Panc1 (cell line): ENCODE measurements at regions not wholly inside any gene's neighbourhood (a gene's known extent, or its start where the extent isn't known, plus 50 kb on each side); places are given as distances from the start of the nearest gene placed in this dataset.

ENCODE experiments used
- ATAC-seq: fragments of 200-7000 bp; cut with Tn5 transposase; 2 replicates; pipeline ENCODE4 v1.9.1; 2020; ENCODE audit warnings: mild to moderate bottlenecking, moderate library complexity
- BruUV-seq: library from RNA; stranded (reverse); fragments of 400-500 nt; replicated peaks from 2 replicates; lab custom pipeline; 2021; lab: Mats Ljungman, UMichigan
- CTCF ChIA-PET: fragments of 300-600 bp; sonication (Branson Sonifier 250); formaldehyde crosslinking; loops from one replicate; lab custom pipeline; 2022; ENCODE audit warnings: antibody characterized with exemption; lab: Charles Lee
- POLR2A ChIA-PET: fragments of 300-600 bp; sonication (Branson Sonifier 250); formaldehyde crosslinking; loops from one replicate; lab custom pipeline; 2022; ENCODE audit warnings: antibody characterized with exemption; lab: Charles Lee
- DNase-seq: peaks from one replicate; pipeline ENCODE4 v3.0.0-alpha.2; 2010; ENCODE audit warnings: low read depth, low spot score
- H3K27ac ChIP-seq: 2 replicates; pipeline ENCODE4 v1.5.1; 2011; ENCODE audit warnings: mild to moderate bottlenecking, low read length, inconsistent platforms
- H3K27me3 ChIP-seq: fragments of 200-500 bp; sonication (Bioruptor generic); 2 replicates; pipeline ENCODE4 v1.6.0; 2014; ENCODE audit warnings: low read length, inconsistent platforms; ENCODE audit not compliant: control insufficient read depth, insufficient read depth
- H3K36me3 ChIP-seq: fragments of 200-500 bp; sonication (Bioruptor generic); 2 replicates; pipeline ENCODE4 v1.5.1; 2014; ENCODE audit warnings: inconsistent platforms, mild to moderate bottlenecking, low read length, moderate library complexity; ENCODE audit not compliant: control insufficient read depth, insufficient read depth
- H3K4me1 ChIP-seq: 2 replicates; pipeline ENCODE4 v1.5.1; 2011; ENCODE audit warnings: inconsistent platforms, mild to moderate bottlenecking, low read length, moderate library complexity; ENCODE audit not compliant: control insufficient read depth, insufficient read depth
- H3K4me3 ChIP-seq, 2 experiments: 2 replicates each; pipeline ENCODE4 v1.5.1; 2011 to 2012; ENCODE audit warnings: low read depth in 2 of 2, low read length in 2 of 2, mild to moderate bottlenecking in 2 of 2, inconsistent platforms in 1 of 2, moderate library complexity in 1 of 2
- H3K9me3 ChIP-seq: fragments of 200-500 bp; sonication (Bioruptor generic); 2 replicates; pipeline ENCODE4 v1.5.1; 2014; ENCODE audit warnings: low read depth, mild to moderate bottlenecking, inconsistent platforms, low read length, moderate library complexity; ENCODE audit not compliant: control insufficient read depth, insufficient read depth
- CTCF ChIP-seq: fragments of 450-650 bp; IDR thresholded peaks from 2 replicates; pipeline ENCODE4 v1.5.1; 2017; ENCODE audit warnings: mild to moderate bottlenecking
- POLR2AphosphoS5 ChIP-seq: IDR thresholded peaks from 2 replicates; pipeline ENCODE4 v1.6.1; 2012; ENCODE audit warnings: mild to moderate bottlenecking, low read depth, low read length, moderate library complexity
- REST ChIP-seq, 2 experiments: IDR thresholded peaks; 2 replicates each; pipeline ENCODE4 v1.6.1; 2011 to 2012; ENCODE audit warnings: low read depth in 2 of 2, control low read depth in 1 of 2, low read length in 1 of 2, mild to moderate bottlenecking in 1 of 2, moderate library complexity in 1 of 2; ENCODE audit not compliant: insufficient read depth in 1 of 2
- SIN3A ChIP-seq: IDR thresholded peaks from 2 replicates; pipeline ENCODE4 v1.6.1; 2012; ENCODE audit warnings: low read depth, mild to moderate bottlenecking, low read length, moderate library complexity, borderline replicate concordance; ENCODE audit not compliant: insufficient read depth
- TCF7L2 ChIP-seq: IDR thresholded peaks from 2 replicates; pipeline ENCODE4 v1.6.1; 2011; ENCODE audit warnings: mild to moderate bottlenecking, low read depth, low read length, inconsistent platforms
- in situ Hi-C: cut with HindIII; loops from 2 replicates; pipeline ENCODE4 v1.10.0; 2016; ENCODE audit warnings: low sequenced_read_pairs, low pct_unique_long_range_greater_than_20kb
- intact Hi-C: fragments of 100-400 bp; cut with micrococcal nuclease; formaldehyde crosslinking; loops from one replicate; pipeline ENCODE4 v1.10.0; 2022; ENCODE audit not compliant: unreplicated experiment

GRCh38 chr1:42034426-42034825 is 115.7 kb upstream of the HIVEP3 start:
- intact Hi-C loops (no loop called here), in situ Hi-C loops (no loop called here)
- DNase-seq (no peak), ATAC-seq (no peak)
- H3K27me3 ChIP-seq = peaks cover 8% of the 10 kb centered on the region
- BruUV-seq = no TSS peak
- peak overlapping the region; percentile 78 to 84 for H3K4me3 ChIP-seq
- ChIA-PET POLR2A (no interaction called here), CTCF (no interaction called here)
- TF ChIP-seq CTCF = no peak
- TF ChIP-seq SIN3A = no peak
- TF ChIP-seq REST (IDR thresholded peaks at IDR 0.05; ENCODE audit: insufficient read depth in 1 of 2, low read depth in 2 of 2, low read length in 1 of 2) = no peak
- TF ChIP-seq TCF7L2 = no peak
- TF ChIP-seq POLR2AphosphoS5 = no peak
- H3K9me3 ChIP-seq = no peaks in the 10 kb centered on the region
- H3K4me1 ChIP-seq = peaks cover 10% of the 10 kb centered on the region
- H3K27ac ChIP-seq = peak overlapping the region; percentile 76
- H3K36me3 ChIP-seq = no peaks in the 10 kb centered on the region

GRCh38 chr1:42033629-42034028 is 114.9 kb upstream of the HIVEP3 start:
- BruUV-seq = TSS peak; percentile 68
- TF ChIP-seq POLR2AphosphoS5 (no peak), TCF7L2 (no peak), REST (IDR thresholded peaks at IDR 0.05; ENCODE audit: insufficient read depth in 1 of 2, low read depth in 2 of 2, low read length in 1 of 2) (no peak), CTCF (no peak), SIN3A (no peak)
- Histone ChIP-seq H3K36me3 (no peaks in the 10 kb centered on the region), H3K27me3 (peaks cover 8% of the 10 kb centered on the region), H3K9me3 (no peaks in the 10 kb centered on the region), H3K4me1 (peaks cover 10% of the 10 kb centered on the region), H3K27ac (no peak overlapping the region), H3K4me3 (no peak overlapping the region)
- in situ Hi-C loops (no loop called here), intact Hi-C loops (no loop called here)
- DNase-seq = no peak
- ChIA-PET CTCF (no interaction called here), POLR2A (no interaction called here)
- ATAC-seq = no peak
